CD4-positive, alpha-beta T cell treated with Interleukin-15 for 4 hours (primary cell): ENCODE measurements at regions not wholly inside any gene's neighbourhood (a gene's known extent, or its start where the extent isn't known, plus 50 kb on each side); places are given as distances from the start of the nearest gene placed in this dataset.

Experiments used
- DNase-seq: peaks from one replicate; pipeline ENCODE4 v3.0.0-alpha.2; 2020; ENCODE audit warnings: low spot score

DNA sequence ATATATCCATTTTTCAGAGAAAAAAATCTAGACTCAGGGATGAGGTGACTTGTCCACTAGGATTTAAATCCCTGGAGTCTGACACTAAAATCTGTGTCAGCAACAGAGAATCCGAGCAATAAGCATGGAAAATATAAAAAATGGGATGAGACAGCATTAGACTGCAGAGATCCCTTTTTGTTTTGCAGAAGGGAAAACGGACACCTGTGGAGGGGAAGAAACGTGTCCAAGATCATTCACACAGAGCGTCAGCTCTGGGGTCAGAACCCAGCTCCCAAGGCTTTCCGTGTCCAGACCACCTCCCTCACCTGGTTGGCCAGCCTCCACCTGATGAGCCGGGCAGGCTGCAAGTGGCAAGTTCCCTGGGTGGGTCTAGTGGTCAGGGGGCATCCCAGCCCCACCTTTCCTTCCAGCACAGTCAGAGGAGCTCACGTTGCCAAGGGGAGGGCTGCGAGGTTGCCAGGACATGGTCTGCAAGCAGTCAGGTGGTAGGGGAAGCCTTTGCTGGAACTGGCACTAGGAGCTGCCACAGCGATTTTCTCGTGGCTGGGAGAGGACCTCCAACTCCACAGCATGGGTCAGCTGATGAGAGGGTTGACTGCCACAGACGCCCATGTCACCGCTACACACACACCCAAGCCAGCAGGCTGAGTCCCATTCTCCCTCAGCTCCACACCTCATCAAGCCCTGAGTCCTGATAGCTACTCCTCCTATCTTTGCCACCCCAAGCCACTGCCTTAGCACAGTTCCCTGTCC, 65.9 kb upstream of the CPLX2 start:
- DNase-seq = no peak

DNA sequence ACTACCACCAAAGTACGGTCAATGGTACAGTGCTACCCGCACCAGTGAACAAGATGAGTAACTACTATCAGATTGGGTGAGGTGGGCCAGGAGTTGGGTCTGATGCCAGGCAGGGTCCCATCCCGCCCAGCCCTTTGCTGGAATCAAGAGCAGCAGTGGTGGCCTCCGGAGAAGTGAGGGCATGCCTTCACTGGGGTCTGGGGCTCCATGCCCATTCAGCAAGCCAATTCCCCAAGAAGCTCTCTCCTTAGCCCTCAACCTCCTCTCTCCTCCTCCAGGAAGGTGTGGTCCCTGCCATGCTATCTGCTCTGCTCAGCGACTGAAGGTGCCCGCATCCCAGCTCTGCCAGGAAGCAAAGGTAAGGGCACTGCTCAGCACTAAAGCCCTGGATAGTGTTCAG, 62.7 kb upstream of the CPLX2 start:
- DNase-seq = no peak

- DNase-seq = no peak
These were observed 61.8 kb upstream of the CPLX2 start for GRCh38 chr5:175809531-175810121.

GRCh38 chr5:175810457-175810856, 60.9 kb upstream of the CPLX2 start:
- DNase-seq = no peak

DNA sequence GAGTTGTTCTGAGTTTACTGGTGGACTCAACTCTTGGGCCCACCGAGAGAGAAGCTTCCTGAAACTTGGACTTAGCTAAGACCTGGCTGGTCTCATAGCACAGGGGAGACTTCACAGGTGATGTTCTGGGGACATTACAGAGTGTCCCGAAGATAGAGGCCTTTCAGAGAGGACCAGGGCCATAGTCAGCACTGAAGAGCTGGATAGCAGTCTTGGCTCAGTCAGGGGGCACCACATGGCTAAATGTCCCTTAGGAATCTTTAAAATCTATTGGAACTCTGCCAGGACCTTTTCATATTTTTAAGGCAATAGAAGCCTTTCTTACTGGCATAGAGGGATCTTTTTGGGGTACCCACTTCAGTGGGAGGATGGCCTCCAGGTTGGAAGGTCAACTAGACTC, 59.8 kb upstream of the CPLX2 start:
- DNase-seq = no peak

GRCh38 chr5:175813943-175814630, 57.3 kb upstream of the CPLX2 start:
- DNase-seq = no peak

GRCh38 chr5:175814691-175815090, 56.7 kb upstream of the CPLX2 start:
- no peak for DNase-seq

- DNase-seq = no peak
These were observed 56.1 kb upstream of the CPLX2 start for GRCh38 chr5:175815126-175815913.

GRCh38 chr5:175816348-175816747, 55.0 kb upstream of the CPLX2 start:
- no peak for DNase-seq

- no peak for DNase-seq
These were observed 52.3 kb upstream of the CPLX2 start for GRCh38 chr5:175819090-175819425.

DNA sequence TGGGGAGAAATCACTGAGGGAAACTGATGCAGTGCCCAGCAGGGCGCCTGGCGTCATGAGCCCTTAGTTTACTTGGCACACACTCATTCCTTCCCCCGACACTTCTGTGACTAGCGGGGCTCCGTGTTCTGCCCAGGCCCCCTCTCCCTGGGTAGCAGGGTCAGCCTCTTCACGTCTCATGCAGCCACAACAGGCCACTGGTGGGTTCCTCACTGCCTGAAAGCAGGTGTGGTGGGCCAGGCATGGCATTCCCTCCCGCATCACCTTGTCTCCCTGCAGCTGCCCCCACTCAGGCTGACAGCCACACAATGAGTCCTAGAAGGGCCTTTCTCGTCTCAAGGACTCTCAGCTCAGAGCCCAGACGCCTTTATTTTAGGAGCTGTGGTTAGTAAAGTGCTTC, 51.1 kb upstream of the CPLX2 start:
- DNase-seq = no peak
